ENCODE measurements at regions not wholly inside any gene's neighbourhood (a gene's known extent, or its start where the extent isn't known, plus 50 kb on each side); places are given as distances from the start of the nearest gene placed in this dataset.

DNA sequence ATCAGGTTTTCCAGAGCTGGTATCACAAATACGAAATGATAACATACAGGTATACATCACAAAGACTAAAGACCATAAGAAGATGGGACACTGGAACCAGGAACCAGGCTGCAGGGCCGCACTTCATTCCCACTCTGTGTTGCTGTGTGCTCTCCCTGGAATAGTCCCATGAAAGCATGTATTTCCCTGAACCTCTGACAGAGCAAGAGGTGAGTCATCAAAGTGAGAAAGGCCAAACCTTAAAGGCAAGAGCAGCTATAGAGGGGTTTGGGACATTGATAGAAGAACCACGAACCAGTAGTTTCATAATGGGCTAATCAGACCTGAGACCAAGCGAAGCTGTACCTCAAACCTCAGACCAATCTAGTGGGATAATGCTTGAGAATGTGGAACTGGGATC lies 283.0 kb upstream of the PRKD1 start:
- TF ChIP-seq, protein P1, sequence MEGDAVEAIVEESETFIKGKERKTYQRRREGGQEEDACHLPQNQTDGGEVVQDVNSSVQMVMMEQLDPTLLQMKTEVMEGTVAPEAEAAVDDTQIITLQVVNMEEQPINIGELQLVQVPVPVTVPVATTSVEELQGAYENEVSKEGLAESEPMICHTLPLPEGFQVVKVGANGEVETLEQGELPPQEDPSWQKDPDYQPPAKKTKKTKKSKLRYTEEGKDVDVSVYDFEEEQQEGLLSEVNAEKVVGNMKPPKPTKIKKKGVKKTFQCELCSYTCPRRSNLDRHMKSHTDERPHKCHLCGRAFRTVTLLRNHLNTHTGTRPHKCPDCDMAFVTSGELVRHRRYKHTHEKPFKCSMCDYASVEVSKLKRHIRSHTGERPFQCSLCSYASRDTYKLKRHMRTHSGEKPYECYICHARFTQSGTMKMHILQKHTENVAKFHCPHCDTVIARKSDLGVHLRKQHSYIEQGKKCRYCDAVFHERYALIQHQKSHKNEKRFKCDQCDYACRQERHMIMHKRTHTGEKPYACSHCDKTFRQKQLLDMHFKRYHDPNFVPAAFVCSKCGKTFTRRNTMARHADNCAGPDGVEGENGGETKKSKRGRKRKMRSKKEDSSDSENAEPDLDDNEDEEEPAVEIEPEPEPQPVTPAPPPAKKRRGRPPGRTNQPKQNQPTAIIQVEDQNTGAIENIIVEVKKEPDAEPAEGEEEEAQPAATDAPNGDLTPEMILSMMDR (IDR thresholded peaks at IDR 0.05): no peak
- TF ChIP-seq POLR2A (IDR thresholded peaks at IDR 0.05): no peak
